A549 (cell line): ENCODE measurements at regions not wholly inside any gene's neighbourhood (a gene's known extent, or its start where the extent isn't known, plus 50 kb on each side); places are given as distances from the start of the nearest gene placed in this dataset.

Experiments
- ATAC-seq, 2 experiments: fragments of 200-7000 bp in 1 of 2; fragments of >200 bp in 1 of 2; cut with Nextera tagmentation in 1 of 2; cut with Tn5 transposase in 1 of 2; 3 replicates each; pipeline versions ENCODE4 v1.8.0 to v1.9.1; 2018 to 2020; ENCODE audit warnings: mild to moderate bottlenecking in 1 of 2, moderate library complexity in 1 of 2
- CTCF ChIA-PET: fragments of 300-600 bp; sonication (Branson Sonifier 250); formaldehyde crosslinking; extraction: SDS; loops from one replicate; lab custom pipeline; 2021; ENCODE audit warnings: antibody characterized with exemption, inconsistent platforms; lab: Yijun Ruan, JAX
- POLR2A ChIA-PET: fragments of 350-600 bp; formaldehyde crosslinking; extraction: SDS; loops from one replicate; lab custom pipeline; 2021; ENCODE audit warnings: antibody characterized with exemption, inconsistent platforms; lab: Yijun Ruan, JAX
- DNase-seq, 2 experiments: peaks; one replicate each; pipeline versions ENCODE4 v3.0.0 to v3.0.0-alpha.2; 2011 to 2016; ENCODE audit warnings: low read depth in 1 of 2, low spot score in 1 of 2
- FAIRE-seq: peaks from 2 replicates; lab custom pipeline; 2011; peaks lifted over from hg19 to GRCh38; lab: Jason Lieb, UNC
- H3K27ac ChIP-seq, 2 experiments: fragments of >200 bp; sonication (Bioruptor Twin); formaldehyde crosslinking; 3 replicates each; pipeline ENCODE4 v1.5.1; 2016 to 2017
- H3K4me1 ChIP-seq: fragments of >200 bp; sonication (Bioruptor Twin); formaldehyde crosslinking; 3 replicates; pipeline ENCODE4 v1.6.1; 2016
- H3K4me2 ChIP-seq: fragments of >200 bp; sonication (Bioruptor Twin); formaldehyde crosslinking; 3 replicates; pipeline ENCODE4 v1.6.1; 2016
- H3K4me3 ChIP-seq: fragments of >200 bp; sonication (Bioruptor Twin); formaldehyde crosslinking; 3 replicates; pipeline ENCODE4 v1.5.1; 2016
- H3K9me3 ChIP-seq: fragments of >200 bp; sonication (Bioruptor Twin); formaldehyde crosslinking; 3 replicates; pipeline ENCODE4 v1.6.1; 2016
- BHLHE40 ChIP-seq: IDR thresholded peaks from 2 replicates; pipeline ENCODE4 v1.6.1; 2012; ENCODE audit warnings: low read depth, low read length, inconsistent platforms
- CBX8 ChIP-seq: fragments of 200-600 bp; sonication (generic); IDR thresholded peaks from 2 replicates; pipeline ENCODE4 v1.6.1; 2016
- CHD2 ChIP-seq: fragments of 150-350 bp; IDR thresholded peaks from 2 replicates; pipeline ENCODE4 v1.6.1; 2014; ENCODE audit warnings: low read length; ENCODE audit not compliant: partially characterized antibody
- E2F6 ChIP-seq: IDR thresholded peaks from 2 replicates; pipeline ENCODE4 v1.6.1; 2012; ENCODE audit warnings: low read depth, borderline replicate concordance
- EHMT2 ChIP-seq: fragments of 200-600 bp; sonication (generic); IDR thresholded peaks from 2 replicates; pipeline ENCODE4 v1.6.1; 2016; ENCODE audit warnings: antibody characterized with exemption, low read depth, mild to moderate bottlenecking, moderate library complexity
- ELK1 ChIP-seq: fragments of 150-350 bp; IDR thresholded peaks from 2 replicates; pipeline ENCODE4 v1.6.1; 2014; ENCODE audit warnings: low read depth, mild to moderate bottlenecking, low read length
- ESRRA ChIP-seq: fragments of 150-350 bp; IDR thresholded peaks from 2 replicates; pipeline ENCODE4 v1.6.1; 2014; ENCODE audit warnings: mild to moderate bottlenecking, low read length, borderline replicate concordance
- FOSB ChIP-seq: fragments of 250-450 bp; sonication (Bioruptor Pico); IDR thresholded peaks from 2 replicates; pipeline ENCODE4 v1.5.0; 2020; ENCODE audit warnings: mild to moderate bottlenecking, moderate library complexity
- FOSL2 ChIP-seq, 2 experiments: fragments of 450-650 bp in 1 of 2; fragments of >200 bp in 1 of 2; sonication (Bioruptor Twin) in 1 of 2; formaldehyde crosslinking; IDR thresholded peaks; 2 replicates each; pipeline versions ENCODE4 v1.5.0 to v1.6.1; 2016 to 2020; ENCODE audit warnings: mild to moderate bottlenecking in 1 of 2, moderate library complexity in 1 of 2
- FOXS1 ChIP-seq: fragments of 250-450 bp; sonication (Bioruptor Pico); IDR thresholded peaks from 2 replicates; pipeline ENCODE4 v1.5.0; 2020; ENCODE audit warnings: mild to moderate bottlenecking, moderate library complexity
- HES2 ChIP-seq: fragments of >200 bp; sonication (Bioruptor Twin); formaldehyde crosslinking; IDR thresholded peaks from 2 replicates; pipeline ENCODE4 v1.6.1; 2016
- HEYL ChIP-seq: fragments of 250-450 bp; sonication (Bioruptor Pico); IDR thresholded peaks from 2 replicates; pipeline ENCODE4 v1.8.0; 2021; ENCODE audit warnings: mild to moderate bottlenecking, moderate library complexity
- HOXA7 ChIP-seq: fragments of 250-450 bp; sonication (Bioruptor Pico); IDR thresholded peaks from 2 replicates; pipeline ENCODE4 v1.5.0; 2020; ENCODE audit warnings: mild to moderate bottlenecking, moderate library complexity
- HOXB13 ChIP-seq: fragments of 250-450 bp; sonication (Bioruptor Pico); IDR thresholded peaks from 2 replicates; pipeline ENCODE4 v1.5.0; 2020; ENCODE audit warnings: low read depth, mild to moderate bottlenecking, moderate library complexity
- HOXB5 ChIP-seq: fragments of 250-450 bp; sonication (Bioruptor Pico); IDR thresholded peaks from 2 replicates; pipeline ENCODE4 v1.5.0; 2020; ENCODE audit warnings: mild to moderate bottlenecking, moderate library complexity
- JUN ChIP-seq, 2 experiments: fragments of >200 bp; sonication (Bioruptor Twin); formaldehyde crosslinking; IDR thresholded peaks; 2 replicates in 1 of 2; 3 replicates in 1 of 2; pipeline ENCODE4 v1.6.1; 2016 to 2017
- JUNB ChIP-seq: fragments of >200 bp; sonication (Bioruptor Twin); formaldehyde crosslinking; IDR thresholded peaks from 2 replicates; pipeline ENCODE4 v1.6.1; 2016
- KDM5A ChIP-seq: fragments of 200-600 bp; sonication (generic); IDR thresholded peaks from 2 replicates; pipeline ENCODE4 v1.6.1; 2016; ENCODE audit warnings: antibody characterized with exemption, mild to moderate bottlenecking
- MAFK ChIP-seq: fragments of 450-650 bp; IDR thresholded peaks from 2 replicates; pipeline ENCODE4 v1.6.1; 2014; ENCODE audit not compliant: partially characterized antibody
- MYC ChIP-seq: IDR thresholded peaks from 2 replicates; pipeline ENCODE4 v1.6.1; 2012; ENCODE audit warnings: mild to moderate bottlenecking, inconsistent platforms, low read length, improper control_type of control experiment, borderline replicate concordance
- NPAS2 ChIP-seq: fragments of 250-450 bp; sonication (Bioruptor Pico); IDR thresholded peaks from 2 replicates; pipeline ENCODE4 v1.8.0; 2022; ENCODE audit warnings: mild to moderate bottlenecking, moderate library complexity, borderline replicate concordance
- NR3C1 ChIP-seq: fragments of >200 bp; sonication (Bioruptor Twin); formaldehyde crosslinking; IDR thresholded peaks from 3 replicates; pipeline ENCODE4 v1.6.1; 2017
- PHF8 ChIP-seq: fragments of 200-600 bp; sonication (generic); IDR thresholded peaks from 2 replicates; pipeline ENCODE4 v1.6.1; 2016; ENCODE audit warnings: low read depth, mild to moderate bottlenecking, antibody characterized with exemption, moderate library complexity, borderline replicate concordance
- POLR2AphosphoS2 ChIP-seq: conservative IDR thresholded peaks from 2 replicates; pipeline ENCODE4 v1.6.1; 2012; ENCODE audit warnings: low read length, improper control_type of control experiment, inconsistent platforms
- RAD21 ChIP-seq, 2 experiments: fragments of >200 bp in 1 of 2; sonication (Bioruptor Twin) in 1 of 2; formaldehyde crosslinking in 1 of 2; IDR thresholded peaks in 1 of 2; conservative IDR thresholded peaks in 1 of 2; 2 replicates in 1 of 2; 3 replicates in 1 of 2; pipeline ENCODE4 v1.6.1; 2012 to 2018; ENCODE audit warnings: inconsistent platforms in 1 of 2
- SMC3 ChIP-seq: fragments of >200 bp; sonication (Bioruptor Twin); formaldehyde crosslinking; IDR thresholded peaks from 3 replicates; pipeline ENCODE4 v1.6.1; 2018; ENCODE audit warnings: inconsistent platforms
- SREBF2 ChIP-seq: fragments of 450-650 bp; IDR thresholded peaks from 2 replicates; pipeline ENCODE4 v1.6.1; 2014; ENCODE audit warnings: mild to moderate bottlenecking, moderate library complexity
- TFCP2L1 ChIP-seq: fragments of 250-450 bp; sonication (Bioruptor Pico); IDR thresholded peaks from 2 replicates; pipeline ENCODE4 v1.5.0; 2021; ENCODE audit warnings: mild to moderate bottlenecking
- TP53 ChIP-seq: fragments of 250-450 bp; sonication (Bioruptor Pico); IDR thresholded peaks from 2 replicates; pipeline ENCODE4 v1.5.0; 2021; ENCODE audit warnings: mild to moderate bottlenecking, moderate library complexity
- ZNF302 ChIP-seq: fragments of 250-450 bp; sonication (Bioruptor Pico); IDR thresholded peaks from 2 replicates; pipeline ENCODE4 v1.9.0; 2021; ENCODE audit warnings: inconsistent platforms, mild to moderate bottlenecking, moderate library complexity
- ZSCAN20 ChIP-seq: fragments of 250-450 bp; sonication (Bioruptor Pico); IDR thresholded peaks from 2 replicates; pipeline ENCODE4 v1.8.0; 2022; ENCODE audit warnings: mild to moderate bottlenecking, moderate library complexity
- WGBS: methylation state at CpG from one replicate; pipeline ENCODE4 v1.1.6; 2017; ENCODE audit errors: missing lambda C conversion rate; 5-methylcytosine and 5-hydroxymethylcytosine counted together
- TF ChIP-seq, protein P1 (sequence below): fragments of 250-450 bp; sonication (Bioruptor Pico); IDR thresholded peaks from 2 replicates; pipeline ENCODE4 v1.5.0; 2021; ENCODE audit warnings: mild to moderate bottlenecking, moderate library complexity, borderline replicate concordance
- TF ChIP-seq, protein P2 (sequence below): IDR thresholded peaks from 2 replicates; pipeline ENCODE4 v1.6.1; 2012
- TF ChIP-seq, protein P3 (sequence below): fragments of 450-650 bp; IDR thresholded peaks from 2 replicates; pipeline ENCODE4 v1.6.1; 2014; ENCODE audit warnings: antibody characterized with exemption

GRCh38 chr6:170198298-170198697 lies 92.6 kb downstream of the DLL1 start:
- no peaks in the 10 kb centered on the region for H3K4me1 ChIP-seq
- H3K9me3 ChIP-seq: peaks cover 5% of the 10 kb centered on the region; the same call in 1 of the 3 replicates
- no peak overlapping the region for H3K27ac ChIP-seq
- FAIRE-seq (no peak), ATAC-seq (no peak), DNase-seq (no peak)
- TF ChIP-seq HEYL (CRISPR knock-in tag) (no peak), MYC (no peak), HOXB5 (no peak)
- no peak overlapping the region for H3K4me2 ChIP-seq
- ChIA-PET POLR2A (no interaction called here), CTCF (no interaction called here)
- 1% methylated on average over 2 of the region's 2 CpGs for WGBS
- H3K4me3 ChIP-seq: no peak overlapping the region

DNA sequence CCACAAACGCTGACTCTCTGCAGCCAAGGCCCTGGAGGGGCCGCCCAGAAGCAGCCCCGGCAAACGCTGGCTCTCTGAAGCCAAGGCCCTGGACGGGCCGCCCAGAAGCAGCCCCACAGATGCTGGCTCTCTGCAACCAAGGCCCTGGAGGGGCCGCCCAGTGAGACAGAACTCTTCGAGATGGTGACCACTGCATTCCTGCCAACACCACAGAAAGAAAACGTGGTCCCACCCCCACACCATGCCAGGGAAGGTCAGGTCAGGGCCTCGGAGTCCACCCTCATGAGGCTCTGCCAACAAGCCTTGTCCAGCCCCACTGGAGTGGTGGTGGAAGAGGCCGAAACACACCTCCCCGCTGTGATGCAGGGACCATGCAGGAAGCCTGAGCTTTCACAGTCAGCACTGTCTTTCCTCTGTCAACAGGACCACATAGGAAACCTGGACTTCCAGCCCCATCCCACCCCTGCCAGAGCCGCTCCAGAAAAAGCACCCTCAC lies 97.5 kb downstream of the DLL1 start:
- FAIRE-seq (no peak), ATAC-seq (no peak), DNase-seq (no peak)
- Histone ChIP-seq H3K4me1 (no peaks in the 10 kb centered on the region), H3K27ac (no peak overlapping the region), H3K4me2 (no peak overlapping the region), H3K9me3 (peaks cover 5% of the 10 kb centered on the region; the same call in 1 of the 3 replicates), H3K4me3 (no peak overlapping the region)
- TF ChIP-seq SREBF2 (no peak), RAD21 (conservative IDR thresholded peaks at IDR 0.05 in 1 of 2, IDR thresholded peaks at IDR 0.05 in 1 of 2) (no peak), NPAS2 (no peak), CBX8 (no peak), TP53 (CRISPR knock-in tag) (no peak), FOSL2 (IDR thresholded peaks at IDR 0.05) (no peak), FOSL2 (CRISPR knock-in tag; IDR thresholded peaks at IDR 0.05) (no peak), HES2 (no peak), JUNB (no peak), BHLHE40 (no peak), FOXS1 (CRISPR knock-in tag) (no peak), EHMT2 (no peak), HOXB5 (no peak), FOSB (no peak), HOXA7 (CRISPR knock-in tag) (no peak)
- TF ChIP-seq, protein P1, sequence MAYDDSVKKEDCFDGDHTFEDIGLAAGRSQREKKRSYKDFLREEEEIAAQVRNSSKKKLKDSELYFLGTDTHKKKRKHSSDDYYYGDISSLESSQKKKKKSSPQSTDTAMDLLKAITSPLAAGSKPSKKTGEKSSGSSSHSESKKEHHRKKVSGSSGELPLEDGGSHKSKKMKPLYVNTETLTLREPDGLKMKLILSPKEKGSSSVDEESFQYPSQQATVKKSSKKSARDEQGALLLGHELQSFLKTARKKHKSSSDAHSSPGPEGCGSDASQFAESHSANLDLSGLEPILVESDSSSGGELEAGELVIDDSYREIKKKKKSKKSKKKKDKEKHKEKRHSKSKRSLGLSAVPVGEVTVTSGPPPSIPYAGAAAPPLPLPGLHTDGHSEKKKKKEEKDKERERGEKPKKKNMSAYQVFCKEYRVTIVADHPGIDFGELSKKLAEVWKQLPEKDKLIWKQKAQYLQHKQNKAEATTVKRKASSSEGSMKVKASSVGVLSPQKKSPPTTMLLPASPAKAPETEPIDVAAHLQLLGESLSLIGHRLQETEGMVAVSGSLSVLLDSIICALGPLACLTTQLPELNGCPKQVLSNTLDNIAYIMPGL (CRISPR knock-in tag): no peak
- TF ChIP-seq, protein P2, sequence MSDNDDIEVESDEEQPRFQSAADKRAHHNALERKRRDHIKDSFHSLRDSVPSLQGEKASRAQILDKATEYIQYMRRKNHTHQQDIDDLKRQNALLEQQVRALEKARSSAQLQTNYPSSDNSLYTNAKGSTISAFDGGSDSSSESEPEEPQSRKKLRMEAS: no peak
- ChIA-PET CTCF (no interaction called here), POLR2A (no interaction called here)
- WGBS: 50% methylated on average over 2 of the region's 13 CpGs

GRCh38 chr6:170192905-170193304 lies 98.0 kb downstream of the DLL1 start:
- H3K4me3 ChIP-seq: no peak overlapping the region
- no peak overlapping the region for H3K4me2 ChIP-seq
- ATAC-seq: no peak
- DNase-seq: no peak
- no peak for FAIRE-seq
- H3K9me3 ChIP-seq: peaks cover 5% of the 10 kb centered on the region; the same call in 1 of the 3 replicates
- H3K4me1 ChIP-seq: no peaks in the 10 kb centered on the region
- 17% methylated on average over 5 of the region's 5 CpGs for WGBS
- POLR2A ChIA-PET: no interaction called here
- no peak overlapping the region for H3K27ac ChIP-seq
- CTCF ChIA-PET: no interaction called here
- TF ChIP-seq MYC: no peak
- no peak for TF ChIP-seq ZNF302
- TF ChIP-seq HOXB13 (CRISPR knock-in tag): no peak
- no peak for TF ChIP-seq MAFK
- TF ChIP-seq PHF8: no peak
- no peak for TF ChIP-seq FOSB
- TF ChIP-seq JUN (IDR thresholded peaks at IDR 0.05): no peak
- TF ChIP-seq ESRRA: no peak
- no peak for TF ChIP-seq TFCP2L1
- TF ChIP-seq POLR2AphosphoS2: no peak
- TF ChIP-seq, protein P3, sequence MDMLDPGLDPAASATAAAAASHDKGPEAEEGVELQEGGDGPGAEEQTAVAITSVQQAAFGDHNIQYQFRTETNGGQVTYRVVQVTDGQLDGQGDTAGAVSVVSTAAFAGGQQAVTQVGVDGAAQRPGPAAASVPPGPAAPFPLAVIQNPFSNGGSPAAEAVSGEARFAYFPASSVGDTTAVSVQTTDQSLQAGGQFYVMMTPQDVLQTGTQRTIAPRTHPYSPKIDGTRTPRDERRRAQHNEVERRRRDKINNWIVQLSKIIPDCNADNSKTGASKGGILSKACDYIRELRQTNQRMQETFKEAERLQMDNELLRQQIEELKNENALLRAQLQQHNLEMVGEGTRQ: no peak
- TF ChIP-seq E2F6: no peak
- TF ChIP-seq KDM5A: no peak
- no peak for TF ChIP-seq NR3C1
- TF ChIP-seq CHD2: no peak
- no peak for TF ChIP-seq SMC3
- TF ChIP-seq ZSCAN20: no peak
- no peak for TF ChIP-seq ELK1
